NCI-H345 treated with DMSO at 0.1 percent for 48 hours (cell line): ENCODE measurements at regions not wholly inside any gene's neighbourhood (a gene's known extent, or its start where the extent isn't known, plus 50 kb on each side); places are given as distances from the start of the nearest gene placed in this dataset.
A peak's percentile ranks its signal among the peaks of the same experiment; 100 is the strongest.

Source experiments
- DNase-seq: peaks from one replicate; lab custom pipeline; 2025; ENCODE audit not compliant: unreplicated experiment; lab: John Stamatoyannopoulos, UW

DNA sequence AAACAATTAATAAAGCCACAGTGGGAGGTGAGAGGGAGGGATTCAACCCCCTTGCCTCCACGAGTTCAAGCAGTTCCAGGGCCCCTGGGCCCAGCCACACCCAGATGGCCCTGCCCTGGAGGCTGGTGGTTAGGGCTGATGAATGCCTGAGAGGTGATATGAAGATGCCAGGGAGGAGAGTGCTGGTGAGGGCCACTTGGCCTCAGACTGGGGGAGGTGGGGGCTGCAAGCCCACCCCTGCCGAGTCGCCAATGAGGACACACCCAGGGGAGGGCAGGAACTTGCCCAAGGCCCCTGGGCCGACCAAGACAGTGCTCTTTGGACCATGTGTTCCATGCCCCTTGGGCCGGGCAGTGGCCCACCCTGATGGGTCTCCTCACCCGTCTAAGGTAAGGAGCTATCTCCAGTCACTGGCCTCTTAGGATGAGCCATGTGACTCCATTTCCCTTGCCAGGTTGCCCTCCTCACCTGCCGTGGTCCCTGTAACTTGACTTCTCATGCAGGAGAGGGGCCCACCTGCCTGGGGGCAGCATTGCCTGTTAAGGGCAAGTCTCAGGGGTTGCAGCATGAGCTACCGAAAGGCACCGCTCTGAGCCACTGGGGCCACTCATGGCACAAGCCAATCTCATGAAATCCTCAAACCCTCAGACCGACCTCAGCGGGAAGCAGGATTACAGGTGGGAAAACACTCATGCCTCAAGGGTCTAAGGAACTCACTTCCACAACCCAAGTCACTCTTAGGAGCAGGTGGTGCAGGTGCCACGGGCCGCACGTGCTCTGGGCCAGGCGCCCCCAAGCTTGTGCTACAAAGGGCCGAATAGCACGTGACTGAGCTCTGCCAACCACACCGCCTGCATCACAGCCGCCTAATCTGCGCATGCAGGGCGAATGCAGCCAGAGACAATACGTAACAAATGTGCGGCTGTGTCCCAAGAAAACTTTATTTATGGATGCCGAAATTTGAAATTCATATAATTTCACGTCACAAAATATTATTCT is 147.4 kb upstream of the MLN start:
- no peak for DNase-seq

DNA sequence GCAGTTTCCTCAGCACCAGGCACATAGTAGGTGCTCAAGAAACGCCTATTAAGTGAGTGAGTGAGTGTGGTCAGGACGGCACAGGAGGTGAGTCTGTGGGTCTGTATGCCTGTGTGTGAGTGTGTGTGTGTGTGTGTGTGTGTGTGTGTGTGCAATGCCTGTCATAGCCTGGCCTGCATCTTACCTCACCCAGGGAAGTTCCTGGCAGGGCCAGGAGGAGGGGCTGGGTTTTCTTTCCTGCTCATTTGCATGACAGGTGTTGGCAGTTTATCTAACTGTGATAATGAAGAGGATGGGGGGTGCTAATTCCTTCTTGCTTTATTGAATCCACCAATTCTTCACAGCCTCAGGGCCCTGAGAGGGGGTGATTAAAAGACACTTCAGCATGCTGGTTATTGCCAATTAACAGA is 146.7 kb upstream of the MLN start:
- DNase-seq = peak; percentile 40

DNA sequence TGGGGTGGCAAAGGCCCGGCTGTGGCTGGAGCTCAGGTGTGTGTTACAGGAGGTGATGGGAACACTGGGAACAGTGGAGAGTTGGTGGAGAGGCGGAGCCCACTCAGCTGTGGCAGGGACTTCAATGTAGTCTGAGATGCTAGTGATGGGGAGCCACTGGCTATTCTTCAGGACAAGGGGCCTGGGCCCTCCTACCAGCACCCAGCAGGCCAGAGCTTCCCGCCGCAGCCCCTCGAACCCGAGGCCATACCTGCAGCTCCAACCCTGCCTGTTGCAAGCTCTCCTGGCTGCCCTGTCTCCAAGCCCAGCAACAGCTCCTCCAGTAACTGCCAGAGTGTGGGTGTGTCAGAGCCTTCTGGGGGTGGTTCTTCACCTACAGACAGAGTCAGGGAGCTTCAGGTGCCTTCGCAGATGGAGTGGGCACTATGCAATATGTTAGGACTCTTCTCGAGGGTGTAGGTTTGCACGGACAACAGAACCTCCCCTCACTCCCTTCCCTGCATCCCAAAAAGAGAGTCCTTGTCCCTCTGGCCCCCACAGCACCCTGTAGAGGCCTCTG is 146.2 kb upstream of the MLN start:
- no peak for DNase-seq

- no peak for DNase-seq
These were observed 145.3 kb upstream of the MLN start for GRCh38 chr6:33949111-33949510.

DNA sequence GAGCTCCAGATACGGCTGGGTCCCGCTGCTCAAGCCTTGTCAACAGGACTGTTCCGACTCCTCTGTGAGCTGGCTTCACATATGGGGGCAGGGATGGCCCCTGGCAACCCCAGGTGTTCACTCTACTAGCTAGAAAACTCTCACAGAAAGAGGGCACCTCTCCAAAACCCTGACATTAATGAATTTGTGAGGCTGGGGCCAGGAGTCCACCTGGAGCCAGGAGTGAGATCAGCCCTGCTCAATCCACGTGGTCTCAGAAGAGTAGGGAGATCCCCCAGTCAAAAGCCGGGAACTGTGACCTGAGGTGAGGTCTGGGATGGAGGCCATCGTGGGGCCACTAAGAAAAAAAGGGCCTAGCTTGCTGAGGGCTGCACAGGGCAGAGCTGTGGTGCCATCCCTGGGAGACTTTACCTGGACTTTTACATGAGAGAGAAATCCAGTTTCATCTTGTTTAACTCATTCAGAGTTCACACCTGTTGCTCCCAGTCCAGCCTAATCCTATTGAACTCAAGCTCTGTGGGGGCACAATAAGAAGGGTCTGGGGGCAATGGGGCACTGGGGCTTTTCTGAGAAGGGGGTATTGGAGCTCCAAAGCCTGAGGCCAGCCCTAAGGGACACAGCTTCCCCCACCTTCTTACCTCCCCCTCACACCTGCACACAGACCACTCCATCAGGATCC is 144.3 kb upstream of the MLN start:
- DNase-seq = no peak

- no peak for DNase-seq
These were observed 143.2 kb upstream of the MLN start for GRCh38 chr6:33947047-33947446.

- DNase-seq = no peak
These were observed 142.1 kb upstream of the MLN start for GRCh38 chr6:33945931-33946330.

DNA sequence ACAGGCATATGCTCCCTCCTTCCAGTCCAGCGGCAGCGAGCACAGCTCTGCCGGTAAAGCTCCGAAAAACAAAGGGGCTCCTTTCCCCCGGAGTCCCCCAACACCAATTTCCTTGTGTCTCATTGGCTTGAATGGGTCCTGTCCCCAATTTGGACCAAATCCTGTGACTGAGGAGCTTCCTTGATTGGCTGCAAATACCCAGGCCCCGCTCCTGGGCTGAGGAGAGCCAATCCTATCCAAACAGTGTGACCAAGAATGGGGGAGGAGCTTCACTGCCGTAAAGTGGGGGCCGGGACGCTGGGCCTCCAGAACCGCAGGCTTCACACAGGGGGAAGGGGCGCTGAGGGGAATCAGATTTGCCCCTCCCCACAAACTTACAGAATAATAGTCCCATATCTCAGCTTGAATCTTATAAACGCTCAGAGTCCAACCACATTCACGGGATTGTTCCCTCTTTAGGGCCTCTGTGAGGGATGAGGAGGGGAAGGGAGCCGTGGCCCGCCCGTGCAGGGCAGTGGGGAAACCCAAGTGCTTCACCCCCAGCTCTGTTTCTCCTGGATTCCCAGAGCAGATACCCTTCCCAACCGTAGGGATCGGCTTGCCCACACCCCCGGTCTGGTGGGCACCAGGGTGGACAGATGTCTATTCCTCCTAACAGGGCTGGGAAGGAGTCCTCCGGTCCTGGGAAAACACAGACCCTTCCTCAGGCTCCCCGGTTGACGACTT is 141.0 kb upstream of the MLN start:
- DNase-seq = no peak

- DNase-seq = no peak
These were observed 133.1 kb upstream of the MLN start for GRCh38 chr6:33936886-33937285.

DNA sequence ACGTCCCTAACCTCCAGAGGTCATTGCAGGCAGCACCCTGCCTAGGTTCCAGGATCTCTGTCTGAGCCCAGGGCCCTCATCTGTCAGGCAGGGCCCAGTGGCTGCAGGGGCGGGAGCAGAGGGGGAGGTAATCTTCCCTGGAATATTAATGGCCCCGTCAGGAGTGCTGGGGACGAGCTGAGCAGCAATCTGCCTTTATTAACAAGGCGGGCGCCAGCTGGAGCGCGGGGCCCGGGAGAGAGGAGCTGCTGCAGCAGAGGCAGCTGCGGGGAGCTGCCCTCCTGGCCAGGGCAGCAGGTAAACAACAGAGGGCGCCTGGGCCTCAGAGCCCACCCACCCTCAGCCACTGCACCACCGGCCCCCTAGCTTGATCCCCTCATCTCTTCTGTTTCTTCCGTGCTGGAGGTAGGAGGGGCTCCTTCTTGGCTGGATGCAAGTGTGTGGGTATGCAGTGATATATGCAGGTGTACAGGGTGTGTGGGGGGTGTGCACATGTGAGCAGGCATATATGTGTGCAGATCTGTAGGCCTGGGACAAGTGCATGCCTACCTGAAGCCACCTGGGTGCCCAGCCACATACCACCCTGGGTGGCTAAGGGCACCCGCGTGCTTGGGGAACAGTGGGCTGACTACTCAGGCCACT is 131.8 kb upstream of the MLN start:
- no peak for DNase-seq

DNA sequence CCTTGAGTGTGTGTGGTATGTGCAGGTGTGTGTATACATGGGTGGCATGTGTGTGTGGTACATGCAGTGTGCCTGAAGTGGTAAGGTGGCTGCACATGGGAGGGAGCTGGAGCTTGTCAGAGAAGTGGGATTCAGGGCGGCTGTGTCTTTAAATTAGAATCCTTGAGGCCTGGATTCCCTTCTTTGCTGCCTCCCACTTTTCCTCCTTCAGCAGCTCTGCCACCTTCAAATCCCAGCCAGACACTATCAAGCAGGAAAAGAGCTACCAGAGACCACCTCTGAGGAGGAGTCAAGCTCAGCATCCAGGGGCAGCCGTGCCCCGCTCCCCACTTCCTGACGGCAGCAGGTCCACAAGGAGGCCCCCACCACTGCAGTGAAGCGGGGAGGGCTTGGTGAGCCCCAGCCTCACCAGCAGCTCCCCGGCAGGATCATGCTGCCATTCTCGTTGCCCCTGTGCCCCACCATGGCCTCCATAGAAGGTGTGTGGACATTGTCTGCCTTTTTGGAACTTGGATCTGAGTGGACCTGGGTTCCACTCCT is 131.0 kb upstream of the MLN start:
- no peak for DNase-seq

GRCh38 chr6:33933101-33933500 is 129.3 kb upstream of the MLN start:
- no peak for DNase-seq

- DNase-seq = no peak
These were observed 128.0 kb upstream of the MLN start for GRCh38 chr6:33931799-33932198.

DNA sequence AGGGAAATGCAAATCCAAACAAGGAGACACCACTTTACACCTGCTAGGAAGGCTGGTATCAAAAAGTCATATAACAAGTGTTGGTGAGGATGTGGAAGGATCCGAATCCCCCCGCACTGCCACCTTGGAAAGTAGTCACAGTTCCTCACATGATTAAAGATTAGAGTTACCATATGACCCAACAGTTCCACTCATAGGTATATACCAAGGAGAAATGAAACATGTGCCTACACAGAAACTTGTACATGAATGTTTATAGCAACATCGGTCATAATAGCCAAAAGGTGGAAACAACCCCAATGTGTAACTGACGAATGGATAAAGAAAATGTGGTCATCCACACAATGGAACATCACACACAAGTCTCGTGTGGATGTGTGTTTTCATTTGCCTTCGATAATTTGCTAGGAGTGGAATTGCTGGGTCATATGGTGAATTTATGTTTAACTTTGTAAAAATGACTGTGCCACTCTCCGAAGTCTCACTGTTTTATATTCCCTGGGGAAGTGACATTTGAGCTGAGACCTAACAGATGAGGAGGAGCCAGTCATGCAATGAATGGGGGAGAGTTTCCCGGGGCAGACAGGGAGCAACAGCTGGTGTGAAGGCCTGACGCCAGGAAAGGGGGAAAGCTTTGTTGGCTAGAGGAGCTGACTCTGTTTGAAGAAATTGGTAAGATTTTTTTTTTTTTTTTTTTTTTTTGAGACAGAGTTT is 125.9 kb upstream of the MLN start:
- no peak for DNase-seq

DNA sequence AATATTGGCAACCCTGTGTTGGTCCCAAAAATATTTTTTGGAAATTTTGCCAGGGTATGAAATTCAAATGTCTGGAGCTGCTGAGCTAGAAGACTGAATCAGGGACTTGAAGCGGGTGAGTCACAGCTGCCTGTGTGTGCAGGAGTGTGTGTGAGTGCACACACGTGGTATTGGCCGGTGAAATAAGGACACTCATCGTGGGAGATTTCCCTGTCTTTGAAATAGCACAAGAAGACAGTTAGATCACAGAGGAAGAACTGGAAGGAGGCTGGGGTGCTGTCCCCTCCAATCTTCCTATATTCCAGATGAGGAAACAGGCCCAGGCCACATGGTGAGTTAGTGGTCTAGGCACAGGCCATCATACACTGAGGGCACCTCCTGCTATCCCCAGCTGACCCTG is 123.8 kb upstream of the MLN start:
- DNase-seq = no peak

GRCh38 chr6:33927112-33927511 is 123.3 kb upstream of the MLN start:
- DNase-seq = no peak

DNA sequence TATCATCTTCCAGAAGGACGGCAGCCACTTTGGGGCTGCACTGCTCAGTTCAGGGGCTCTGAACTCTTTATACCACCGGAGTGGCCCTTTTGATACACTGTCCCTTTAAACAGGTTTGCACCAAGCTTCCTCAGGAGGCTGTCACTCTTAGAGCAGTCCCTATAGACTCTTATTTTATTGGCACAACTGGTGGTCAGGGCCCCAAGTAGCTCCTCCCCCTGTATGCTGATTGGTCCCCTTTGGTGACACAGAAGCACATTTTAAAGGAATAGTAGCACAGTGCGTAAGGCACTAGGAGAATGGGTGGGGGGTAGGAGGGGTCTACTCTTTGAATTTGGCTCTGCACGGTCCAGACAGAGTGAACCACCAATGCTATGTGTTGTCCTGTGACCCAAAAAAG is 122.6 kb upstream of the MLN start:
- DNase-seq = no peak

GRCh38 chr6:33925936-33926335 is 122.1 kb upstream of the MLN start:
- no peak for DNase-seq

DNA sequence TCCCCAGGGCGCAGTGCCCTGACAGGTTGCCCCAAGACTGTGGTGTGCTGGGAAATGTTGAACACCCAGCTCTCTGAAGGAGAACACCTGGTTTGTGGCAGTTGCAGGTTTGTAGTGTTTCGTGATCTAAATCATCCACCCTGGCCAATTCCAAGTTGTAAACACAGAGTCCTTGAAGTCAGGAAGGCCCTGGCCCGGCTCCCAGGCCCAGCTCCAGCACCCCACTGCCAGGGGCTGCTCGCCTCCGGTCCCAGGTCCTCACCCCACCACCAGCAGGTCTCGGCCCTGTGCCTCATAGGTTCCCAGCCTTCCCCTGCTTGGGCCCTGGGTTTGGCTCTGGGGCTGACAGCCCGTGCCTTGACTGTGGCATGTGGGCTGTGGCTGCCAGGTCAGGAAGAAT is 121.4 kb upstream of the MLN start:
- DNase-seq = no peak

DNA sequence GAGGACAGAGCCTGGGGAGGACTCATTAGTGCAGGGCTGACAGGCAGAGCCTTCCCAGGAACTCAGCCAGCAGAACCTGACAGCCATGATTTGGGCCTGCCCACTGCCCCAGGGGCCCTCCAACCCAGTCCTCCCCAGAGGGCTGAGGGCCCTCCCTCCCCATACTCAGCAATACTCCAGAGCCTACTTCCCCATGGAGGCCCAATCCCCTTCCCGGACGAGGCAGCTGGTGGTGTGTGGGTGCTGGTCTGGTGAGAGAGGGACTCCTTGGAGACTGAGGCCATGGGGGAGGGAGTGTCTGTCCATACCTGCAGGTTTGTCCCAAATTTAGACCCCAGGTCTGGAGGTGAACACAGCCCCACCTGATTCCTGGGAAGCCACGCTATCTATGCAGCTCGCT is 120.9 kb upstream of the MLN start:
- no peak for DNase-seq
